Epithelial cell of esophagus (primary cell): ENCODE measurements at regions not wholly inside any gene's neighbourhood (a gene's known extent, or its start where the extent isn't known, plus 50 kb on each side); places are given as distances from the start of the nearest gene placed in this dataset.

Experiments used
- DNase-seq: peaks from one replicate; pipeline ENCODE4 v3.0.0; 2010; ENCODE audit warnings: low read depth
- H3K4me3 ChIP-seq: 2 replicates; pipeline ENCODE4 v1.5.1; 2011; ENCODE audit warnings: mild to moderate bottlenecking, low read length, control low read depth
- TF ChIP-seq, protein P1 (sequence below): IDR thresholded peaks from 2 replicates; pipeline ENCODE4 v1.5.1; 2011; ENCODE audit warnings: low read depth, mild to moderate bottlenecking, low read length, control low read depth, inconsistent platforms; ENCODE audit not compliant: insufficient read depth; ENCODE audit errors: missing control alignments

DNA sequence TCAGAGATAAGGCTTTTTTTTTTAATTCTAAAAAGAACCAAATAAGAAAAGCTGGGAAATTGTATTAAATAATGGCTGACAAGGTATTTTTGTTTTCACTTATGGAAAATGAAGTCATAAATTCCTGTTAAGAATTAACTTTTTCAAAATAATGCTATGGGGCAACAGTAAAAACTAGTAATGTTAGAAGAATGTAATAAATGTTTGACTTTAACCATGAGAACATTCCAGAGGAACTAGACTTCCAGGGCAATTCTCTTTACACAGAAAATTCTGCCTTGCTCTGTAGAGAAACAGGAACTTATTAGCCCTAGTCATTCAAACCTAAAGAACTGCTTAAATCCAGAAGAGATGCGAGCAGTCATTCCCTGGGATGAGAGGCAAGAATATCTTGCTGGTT is 571.1 kb downstream of the IPMK start:
- H3K4me3 ChIP-seq: no peak overlapping the region
- DNase-seq: peak; percentile 80
- TF ChIP-seq, protein P1, sequence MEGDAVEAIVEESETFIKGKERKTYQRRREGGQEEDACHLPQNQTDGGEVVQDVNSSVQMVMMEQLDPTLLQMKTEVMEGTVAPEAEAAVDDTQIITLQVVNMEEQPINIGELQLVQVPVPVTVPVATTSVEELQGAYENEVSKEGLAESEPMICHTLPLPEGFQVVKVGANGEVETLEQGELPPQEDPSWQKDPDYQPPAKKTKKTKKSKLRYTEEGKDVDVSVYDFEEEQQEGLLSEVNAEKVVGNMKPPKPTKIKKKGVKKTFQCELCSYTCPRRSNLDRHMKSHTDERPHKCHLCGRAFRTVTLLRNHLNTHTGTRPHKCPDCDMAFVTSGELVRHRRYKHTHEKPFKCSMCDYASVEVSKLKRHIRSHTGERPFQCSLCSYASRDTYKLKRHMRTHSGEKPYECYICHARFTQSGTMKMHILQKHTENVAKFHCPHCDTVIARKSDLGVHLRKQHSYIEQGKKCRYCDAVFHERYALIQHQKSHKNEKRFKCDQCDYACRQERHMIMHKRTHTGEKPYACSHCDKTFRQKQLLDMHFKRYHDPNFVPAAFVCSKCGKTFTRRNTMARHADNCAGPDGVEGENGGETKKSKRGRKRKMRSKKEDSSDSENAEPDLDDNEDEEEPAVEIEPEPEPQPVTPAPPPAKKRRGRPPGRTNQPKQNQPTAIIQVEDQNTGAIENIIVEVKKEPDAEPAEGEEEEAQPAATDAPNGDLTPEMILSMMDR: no peak

DNA sequence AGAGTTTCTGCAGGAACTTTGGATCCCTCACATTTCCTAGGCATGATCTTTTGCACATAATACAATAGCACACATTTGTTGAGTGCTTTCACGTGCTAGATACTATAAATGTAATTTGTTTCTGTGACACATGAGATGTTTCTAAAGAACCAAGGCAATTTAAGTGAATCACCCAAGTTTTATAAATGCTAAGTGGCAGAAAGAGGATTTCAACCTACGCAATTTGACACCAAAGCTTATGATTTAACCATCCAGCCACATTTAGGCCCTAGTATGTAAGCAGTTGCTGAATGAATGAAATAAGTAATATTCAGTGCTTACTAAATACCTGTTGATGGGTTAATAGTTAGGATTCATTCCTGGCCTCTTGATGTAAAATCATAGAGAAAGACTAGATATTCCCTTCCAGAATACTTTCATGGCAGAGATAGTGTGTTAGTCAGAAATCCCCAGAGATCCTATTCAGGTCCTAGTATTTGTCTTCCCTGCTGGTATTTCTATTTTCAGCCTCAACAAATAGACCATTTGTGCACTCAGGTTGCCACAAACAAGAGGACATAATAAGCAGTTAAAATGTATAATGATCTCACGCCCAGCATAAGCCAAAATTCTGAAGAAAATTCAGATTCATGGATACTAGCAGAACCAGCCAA is 572.6 kb downstream of the IPMK start:
- DNase-seq: peak; percentile 37
- TF ChIP-seq, protein P1: no peak
- no peak overlapping the region for H3K4me3 ChIP-seq

DNA sequence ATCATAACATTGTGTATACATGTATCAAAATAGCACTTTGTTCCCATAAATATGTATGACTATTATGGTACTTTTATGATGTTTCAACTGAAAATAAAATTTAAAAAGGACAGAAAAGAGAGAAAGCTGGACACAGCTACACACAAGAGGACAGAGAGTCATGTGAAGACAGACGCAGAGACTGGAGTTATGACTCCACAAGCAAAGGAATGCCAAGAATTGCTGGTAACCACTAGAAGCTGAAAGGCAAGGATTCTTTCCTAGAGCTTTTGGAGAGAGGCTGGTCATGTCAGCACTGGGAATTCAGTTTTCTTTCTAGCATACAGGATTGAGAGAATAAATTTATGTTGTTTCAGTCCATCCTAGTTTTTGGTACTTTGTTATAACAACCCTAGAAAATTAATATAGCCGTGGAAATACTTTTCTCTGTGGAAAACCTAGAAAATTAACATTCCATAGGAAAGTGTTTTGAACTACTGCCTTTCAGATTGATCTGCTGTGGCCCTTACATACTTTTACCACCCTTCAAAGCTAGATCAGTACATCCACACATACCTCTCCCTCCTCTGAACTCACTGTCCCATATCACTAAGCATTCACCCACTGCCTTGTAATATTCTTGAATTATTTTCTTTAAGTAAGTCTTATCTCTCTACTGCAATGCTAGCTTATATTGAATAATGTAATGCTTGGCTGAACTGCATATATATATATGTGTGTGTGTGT is 575.3 kb downstream of the IPMK start:
- H3K4me3 ChIP-seq: no peak overlapping the region
- DNase-seq: peak; percentile 80
- TF ChIP-seq, protein P1: no peak

DNA sequence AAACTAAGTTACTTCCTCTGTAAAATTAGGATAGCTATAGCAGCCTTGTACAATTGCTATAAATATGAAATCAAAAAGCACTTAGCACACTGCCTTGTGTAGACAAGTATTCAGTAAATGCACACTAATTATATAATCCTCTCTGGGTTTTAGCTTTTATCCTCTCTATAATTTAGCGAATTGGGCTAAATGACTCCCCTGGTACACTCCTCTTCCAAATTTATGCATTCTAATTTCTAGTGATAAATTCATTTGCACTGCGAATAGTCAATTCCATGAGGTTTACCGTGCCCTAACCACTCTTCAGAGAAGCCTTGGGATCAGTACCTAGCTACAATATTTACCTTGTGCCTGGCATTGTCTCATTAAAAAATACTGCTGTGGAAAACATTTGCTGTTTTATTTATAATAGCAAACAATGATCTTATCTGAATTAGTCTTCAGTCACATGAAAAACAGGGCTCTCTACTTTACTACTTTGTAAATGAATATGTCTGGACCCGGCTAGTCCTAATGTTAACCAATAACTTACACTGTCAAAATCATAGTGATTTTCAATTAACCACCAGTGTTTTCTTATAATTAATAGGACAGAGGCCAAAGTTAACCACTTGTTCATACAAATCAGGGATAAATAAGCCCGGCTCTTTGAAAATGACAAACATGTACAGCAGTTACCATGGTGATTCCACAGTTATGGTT is 577.9 kb downstream of the IPMK start:
- H3K4me3 ChIP-seq: no peak overlapping the region
- TF ChIP-seq, protein P1: no peak
- no peak for DNase-seq

DNA sequence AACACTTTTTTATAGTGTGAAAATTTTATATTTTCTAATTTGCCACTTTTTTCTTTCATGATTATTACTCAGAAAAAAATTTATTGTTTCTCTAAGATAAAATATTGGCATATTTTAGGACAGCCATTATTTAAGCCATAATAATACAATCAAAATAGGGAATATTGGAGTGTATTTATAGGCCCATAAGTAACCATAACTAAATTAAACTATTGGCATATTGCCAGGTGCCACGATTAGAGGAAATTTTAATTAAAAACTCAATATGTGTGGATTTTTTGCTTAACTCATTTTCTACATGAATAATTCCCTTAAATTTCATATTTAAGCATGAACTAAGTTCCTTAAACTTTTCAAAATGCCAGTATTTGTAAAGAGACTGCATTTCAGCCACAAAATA is 587.8 kb downstream of the IPMK start:
- H3K4me3 ChIP-seq: no peak overlapping the region
- TF ChIP-seq, protein P1: no peak
- no peak for DNase-seq

DNA sequence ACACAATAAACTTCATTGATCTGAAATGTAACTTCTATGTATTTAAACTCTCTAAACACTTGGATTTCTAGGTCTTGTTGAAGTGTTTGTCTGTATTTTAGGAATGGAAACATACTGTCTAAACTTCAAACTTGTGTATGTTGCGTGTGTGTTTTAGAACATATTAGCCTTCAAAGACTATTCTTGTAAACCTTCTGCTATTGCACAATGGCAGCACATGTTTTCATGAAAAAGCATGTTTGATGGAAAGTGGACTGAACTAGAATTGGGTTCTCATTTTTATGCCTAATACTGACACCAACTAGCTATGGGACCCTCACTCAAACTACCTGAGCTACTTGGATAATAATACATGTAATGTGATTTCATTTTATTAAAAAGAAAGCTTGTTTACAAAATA is 592.6 kb downstream of the IPMK start:
- no peak for DNase-seq
- no peak overlapping the region for H3K4me3 ChIP-seq
- TF ChIP-seq, protein P1: no peak
